Heart right ventricle (tissue), 16 donors: ENCODE measurements at regions not wholly inside any gene's neighbourhood (a gene's known extent, or its start where the extent isn't known, plus 50 kb on each side); places are given as distances from the start of the nearest gene placed in this dataset.
A peak's percentile ranks its signal among the peaks of the same experiment; 100 is the strongest.

Experiments
- ATAC-seq, 8 donors: fragments of 200-7000 bp; cut with Tn5 transposase; one replicate each; pipeline ENCODE4 v1.9.1; 2020; ENCODE audit warnings: mild to moderate bottlenecking in 8 of 8, moderate library complexity in 8 of 8, moderate number of reproducible peaks in 1 of 8
- DNase-seq, 2 donors: peaks; one replicate each; pipeline ENCODE4 v3.0.0-alpha.2; 2020
- H3K27ac ChIP-seq, 10 donors: fragments of 200-600 bp; sonication (generic) in 2 of 10; one replicate each; pipeline versions ENCODE4 v1.5.0 to v1.8.0; 2020 to 2022; ENCODE audit warnings: mild to moderate bottlenecking in 3 of 10
- H3K27me3 ChIP-seq, 7 donors: fragments of 200-600 bp; one replicate each; pipeline ENCODE4 v1.8.0; 2021 to 2022; ENCODE audit warnings: mild to moderate bottlenecking in 2 of 7
- H3K36me3 ChIP-seq, 9 donors: fragments of 200-600 bp; sonication (generic) in 1 of 9; one replicate each; pipeline versions ENCODE4 v1.5.0 to v1.8.0; 2020 to 2022; ENCODE audit warnings: mild to moderate bottlenecking in 2 of 9
- H3K4me1 ChIP-seq, 9 donors: fragments of 200-600 bp; sonication (generic) in 1 of 9; one replicate each; pipeline versions ENCODE4 v1.5.0 to v1.8.0; 2020 to 2022; ENCODE audit warnings: mild to moderate bottlenecking in 4 of 9
- H3K4me3 ChIP-seq, 10 donors: fragments of 200-600 bp; sonication (generic) in 2 of 10; one replicate each; pipeline versions ENCODE4 v1.5.0 to v1.8.0; 2020 to 2022; ENCODE audit warnings: mild to moderate bottlenecking in 7 of 10, moderate library complexity in 2 of 10
- H3K9me3 ChIP-seq, 11 donors: fragments of 200-600 bp in 10 of 11; sonication (generic) in 2 of 11; one replicate each; pipeline versions ENCODE4 v1.5.0 to v1.8.0; 2013 to 2022; ENCODE audit warnings: mild to moderate bottlenecking in 2 of 11, control low read depth in 1 of 11, moderate library complexity in 1 of 11
- CTCF ChIP-seq, 9 donors: fragments of 200-600 bp; sonication (generic) in 2 of 9; IDR thresholded peaks; one replicate each; pipeline versions ENCODE4 v1.5.0 to v1.8.0; 2021 to 2022; ENCODE audit warnings: antibody characterized with exemption in 9 of 9, mild to moderate bottlenecking in 5 of 9, moderate library complexity in 1 of 9
- WGBS, 2 donors: extraction: QIAGEN DNeasy Blood & Tissue Kit; methylation state at CpG; one replicate each; pipeline ENCODE4 v1.1.7; 2013; ENCODE audit warnings: inconsistent platforms in 1 of 2; 5-methylcytosine and 5-hydroxymethylcytosine counted together
- intact Hi-C, 10 donors: fragments of 100-400 bp; cut with DNase I; formaldehyde crosslinking; loops; one replicate each; pipeline versions ENCODE4 v1.11.1 to v1.14.2; 2022
- donor health status: Arrhythmogenic right ventricular cardiomyopathy.
- donor health status: ischemic (EF 13 %, LVEDD 7.1; RV severe dilation, severe dysfunction).
- donor health status: healthy with polysubstance abuse.
- donor health status: DM: no; HTN: yes; CAD: no.
- donor health status: DM: no; HTN: no; CAD: no.
- donor health status: ischemic (EF 25% LVEDD 6.9; RV normal size, moderate dysfunction).
- donor health status: ischemic (EF 25% LVEDD 5.7; RV mildly dilated, moderate dysfunction).
- donor health status: healthy.
- donor health status: DM: yes; HTN: yes; CAD: no.
- donor health status: Ischemic cardiomyopathy.
- donor health status: ischemic (EF 35%, LVEDD 5.7; RV mildly dilated, moderate dysfunction).
- donor health status: nonischemic (EF 11% LVEDD 7.7; RV severe dilation, severe dysfunction).
- donor health status: DM: yes; HTN: yes; CAD: no.
- donor health status: PGD.
- donor health status: ischemic (EF 29% LVEDD 5.4; RV normal size, mild dysfunction).
- donor health status: nonischemic (EF 23%, LVEDD 6.1; RV moderate dilation, normal function).

GRCh38 chr2:203645831-203646230 is 60.6 kb upstream of the CD28 start:
- intact Hi-C loops, result loop anchor here in 3 of 10 donors (5.0 to 10.0 kb wide), 3 partner anchors 111 to 169 kb away; partner anchors contain the start of gene RAPH1 (in 1 of the 3)
- Histone ChIP-seq H3K27ac (no peak overlapping the region), H3K27me3 (no peaks in the 10 kb centered on the region), H3K9me3 (no peaks in the 10 kb centered on the region), H3K36me3 (no peaks in the 10 kb centered on the region), H3K4me1 (peaks cover 5 to 30% (median 21%) of the 10 kb centered on the region in 9 donors), H3K4me3 (no peak overlapping the region)
- no peak for TF ChIP-seq CTCF (IDR thresholded peaks at IDR 0.05)
- DNase-seq, result no peak
- 82 to 97% methylated on average over 1 of the region's 1 CpG for WGBS, 2 donors
- ATAC-seq, result no peak

GRCh38 chr2:203646266-203646864 is 60.1 kb upstream of the CD28 start:
- Histone ChIP-seq H3K9me3 (no peaks in the 10 kb centered on the region), H3K27ac (no peak overlapping the region), H3K4me3 (no peak overlapping the region), H3K27me3 (no peaks in the 10 kb centered on the region), H3K4me1 (peaks cover 5 to 35% (median 26%) of the 10 kb centered on the region in 9 donors), H3K36me3 (no peaks in the 10 kb centered on the region)
- DNase-seq (no peak), ATAC-seq (peak in 1 of 8 donors; percentile 25)
- WGBS, 2 donors, result 96% methylated on average over 10 of the region's 10 CpGs
- TF ChIP-seq CTCF (IDR thresholded peaks at IDR 0.05), result no peak
- intact Hi-C loops, result loop anchor here in 3 of 10 donors (5.0 to 10.0 kb wide), 3 partner anchors 112 to 168 kb away; partner anchors contain the start of gene RAPH1 (in 1 of the 3)

DNA sequence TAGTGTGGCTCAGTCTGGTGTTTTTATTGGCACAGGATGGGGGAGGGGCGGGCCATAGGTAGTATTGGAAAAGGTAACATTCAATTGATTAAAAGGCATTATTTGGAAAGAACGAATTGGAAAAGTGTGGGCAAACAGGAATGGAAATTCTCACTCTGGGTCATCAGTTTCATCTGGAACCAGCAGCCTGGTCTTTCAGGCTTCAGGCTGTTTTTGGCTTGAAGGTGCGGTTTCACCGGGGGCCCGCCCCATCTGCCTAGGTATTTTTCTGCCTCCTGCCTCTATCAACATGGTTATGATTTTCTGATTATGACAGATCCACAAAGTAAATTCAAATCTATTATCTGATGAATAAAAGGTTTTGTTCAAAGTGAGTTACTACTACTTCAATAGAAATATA is 59.5 kb upstream of the CD28 start:
- Histone ChIP-seq H3K36me3 (no peaks in the 10 kb centered on the region), H3K27ac (no peak overlapping the region), H3K4me3 (no peak overlapping the region), H3K27me3 (no peaks in the 10 kb centered on the region), H3K4me1 (peaks cover 5 to 40% (median 31%) of the 10 kb centered on the region in 9 donors), H3K9me3 (no peaks in the 10 kb centered on the region)
- intact Hi-C loops, result loop anchor here in 3 of 10 donors (5.0 to 10.0 kb wide), 3 partner anchors 112 to 168 kb away; partner anchors contain the start of gene RAPH1 (in 1 of the 3)
- DNase-seq (no peak), ATAC-seq (no peak)
- WGBS, 2 donors, result 96 to 97% methylated on average over 5 of the region's 5 CpGs
- no peak for TF ChIP-seq CTCF (IDR thresholded peaks at IDR 0.05)

DNA sequence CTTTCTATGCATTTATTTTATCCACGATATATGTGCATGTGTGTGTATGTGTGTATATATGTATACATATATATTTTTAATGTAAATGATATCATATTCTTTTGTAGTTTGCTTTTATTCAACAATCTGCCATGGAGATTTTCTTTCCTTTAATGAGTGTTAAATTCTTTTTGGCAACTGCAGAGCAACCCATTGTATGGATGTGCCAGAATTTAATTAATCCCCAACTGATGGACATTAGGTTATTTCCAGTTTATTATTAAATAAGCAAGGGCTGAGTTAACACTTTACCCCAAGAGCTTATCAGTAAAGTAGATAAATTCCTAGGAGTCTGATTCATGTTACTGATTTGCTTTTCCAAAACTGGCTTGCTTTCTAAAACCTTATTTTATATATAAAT is 58.9 kb upstream of the CD28 start:
- Histone ChIP-seq H3K27me3 (no peaks in the 10 kb centered on the region), H3K27ac (no peak overlapping the region), H3K4me3 (no peak overlapping the region), H3K36me3 (no peaks in the 10 kb centered on the region), H3K9me3 (no peaks in the 10 kb centered on the region), H3K4me1 (peaks cover 5 to 40% (median 31%) of the 10 kb centered on the region in 9 donors)
- DNase-seq, result no peak
- intact Hi-C loops, result loop anchor here in 3 of 10 donors (5.0 to 10.0 kb wide), 3 partner anchors 113 to 167 kb away; partner anchors contain the start of gene RAPH1 (in 1 of the 3)
- no peak for TF ChIP-seq CTCF (IDR thresholded peaks at IDR 0.05)
- no peak for ATAC-seq
- WGBS, 2 donors, result 92 to 100% methylated on average over 1 of the region's 1 CpG
